ENCODE measurements at regions not wholly inside any gene's neighbourhood (a gene's known extent, or its start where the extent isn't known, plus 50 kb on each side); places are given as distances from the start of the nearest gene placed in this dataset.

GRCh38 chr12:90126125-90126524 is 417.5 kb upstream of the ATP2B1 start:
- Histone ChIP-seq H3K27me3 (ENCODE audit: control insufficient read depth in 3 of 3, insufficient read depth in 3 of 3, low read length in 2 of 3) (no peaks in the 10 kb centered on the region), H3K4me3 (no peak overlapping the region), H3K9ac (ENCODE audit: insufficient read depth in 1 of 2, low read length in 2 of 2) (no peak overlapping the region), H3K9me3 (ENCODE audit: control insufficient read depth in 4 of 4, insufficient read depth in 3 of 4, low read length in 3 of 4) (peaks cover 0 to 13% (median 3%) of the 10 kb centered on the region in 4 donors), H3K4me1 (ENCODE audit: control insufficient read depth in 5 of 5, insufficient read depth in 5 of 5, low read length in 5 of 5) (peaks cover 0 to 5% (median 2%) of the 10 kb centered on the region in 5 donors), H3K36me3 (ENCODE audit: control insufficient read depth in 4 of 4, insufficient read depth in 4 of 4, low read length in 4 of 4) (no peaks in the 10 kb centered on the region), H3K27ac (ENCODE audit: low read depth in 1 of 2, low read length in 1 of 2) (no peak overlapping the region)
- ATAC-seq (ENCODE audit: insufficient read depth, low FRiP score) = no peak
- TF ChIP-seq, protein P1, sequence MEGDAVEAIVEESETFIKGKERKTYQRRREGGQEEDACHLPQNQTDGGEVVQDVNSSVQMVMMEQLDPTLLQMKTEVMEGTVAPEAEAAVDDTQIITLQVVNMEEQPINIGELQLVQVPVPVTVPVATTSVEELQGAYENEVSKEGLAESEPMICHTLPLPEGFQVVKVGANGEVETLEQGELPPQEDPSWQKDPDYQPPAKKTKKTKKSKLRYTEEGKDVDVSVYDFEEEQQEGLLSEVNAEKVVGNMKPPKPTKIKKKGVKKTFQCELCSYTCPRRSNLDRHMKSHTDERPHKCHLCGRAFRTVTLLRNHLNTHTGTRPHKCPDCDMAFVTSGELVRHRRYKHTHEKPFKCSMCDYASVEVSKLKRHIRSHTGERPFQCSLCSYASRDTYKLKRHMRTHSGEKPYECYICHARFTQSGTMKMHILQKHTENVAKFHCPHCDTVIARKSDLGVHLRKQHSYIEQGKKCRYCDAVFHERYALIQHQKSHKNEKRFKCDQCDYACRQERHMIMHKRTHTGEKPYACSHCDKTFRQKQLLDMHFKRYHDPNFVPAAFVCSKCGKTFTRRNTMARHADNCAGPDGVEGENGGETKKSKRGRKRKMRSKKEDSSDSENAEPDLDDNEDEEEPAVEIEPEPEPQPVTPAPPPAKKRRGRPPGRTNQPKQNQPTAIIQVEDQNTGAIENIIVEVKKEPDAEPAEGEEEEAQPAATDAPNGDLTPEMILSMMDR (IDR thresholded peaks at IDR 0.05; ENCODE audit: control extremely low read depth, extremely low read depth) = no peak
- DNase-seq = no peak
- 76 to 85% methylated on average over 2 of the region's 2 CpGs for WGBS, 2 donors

DNA sequence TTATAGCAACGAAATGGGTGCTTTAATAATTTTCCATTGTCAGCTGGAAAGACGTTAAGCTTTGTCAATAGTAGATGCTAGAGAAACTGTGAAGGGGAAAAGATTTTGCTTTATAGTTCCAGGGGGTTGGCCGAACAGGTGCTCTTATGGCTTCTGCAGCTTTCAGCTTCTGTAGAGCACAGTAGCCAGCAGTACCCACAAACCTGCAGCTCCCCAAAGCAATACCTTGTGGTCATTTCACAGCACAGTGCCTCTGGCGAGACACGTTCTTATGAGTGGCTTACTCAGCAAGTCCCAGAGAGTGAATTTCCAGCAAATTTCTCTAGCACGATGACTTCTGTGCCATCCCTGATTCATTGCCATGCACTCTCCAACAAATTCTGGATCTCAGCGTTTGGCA is 416.3 kb upstream of the ATP2B1 start:
- TF ChIP-seq, protein P1 (IDR thresholded peaks at IDR 0.05; ENCODE audit: control extremely low read depth, extremely low read depth) = no peak
- H3K27me3 ChIP-seq (ENCODE audit: control insufficient read depth in 3 of 3, insufficient read depth in 3 of 3, low read length in 2 of 3) = no peaks in the 10 kb centered on the region
- H3K36me3 ChIP-seq (ENCODE audit: control insufficient read depth in 4 of 4, insufficient read depth in 4 of 4, low read length in 4 of 4) = no peaks in the 10 kb centered on the region
- peaks cover 0 to 5% (median 0%) of the 10 kb centered on the region in 5 donors for H3K4me1 ChIP-seq (ENCODE audit: control insufficient read depth in 5 of 5, insufficient read depth in 5 of 5, low read length in 5 of 5)
- WGBS, 2 donors = 86 to 90% methylated on average over 7 of the region's 7 CpGs
- H3K9me3 ChIP-seq (ENCODE audit: control insufficient read depth in 4 of 4, insufficient read depth in 3 of 4, low read length in 3 of 4) = peaks cover 0 to 13% (median 8%) of the 10 kb centered on the region in 4 donors
- no peak for DNase-seq
- H3K9ac ChIP-seq (ENCODE audit: insufficient read depth in 1 of 2, low read length in 2 of 2) = no peak overlapping the region
- H3K27ac ChIP-seq (ENCODE audit: low read depth in 1 of 2, low read length in 1 of 2) = no peak overlapping the region
- H3K4me3 ChIP-seq = no peak overlapping the region
- ATAC-seq (ENCODE audit: insufficient read depth, low FRiP score) = no peak

DNA sequence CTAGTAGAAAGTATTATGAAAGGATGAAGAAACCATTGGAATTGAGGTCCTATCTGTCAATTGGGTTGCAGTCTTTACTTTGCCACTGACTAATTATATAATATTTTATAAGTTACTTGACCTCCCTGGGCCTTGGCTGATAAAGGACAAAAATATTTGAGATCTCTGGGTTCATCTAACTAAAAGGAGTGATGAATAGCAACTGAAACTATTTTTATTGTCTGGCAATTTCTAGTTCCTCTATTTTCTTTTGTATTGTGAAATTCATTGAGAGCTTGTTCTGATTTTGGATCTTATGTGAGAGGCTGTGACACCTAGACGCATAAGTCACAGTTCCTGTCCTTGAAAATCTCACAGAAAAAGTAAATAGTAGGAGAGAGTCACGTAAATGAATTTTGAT is 415.7 kb upstream of the ATP2B1 start:
- TF ChIP-seq, protein P1 (IDR thresholded peaks at IDR 0.05; ENCODE audit: control extremely low read depth, extremely low read depth) = no peak
- ATAC-seq (ENCODE audit: insufficient read depth, low FRiP score) (no peak), DNase-seq (no peak)
- H3K9ac ChIP-seq (ENCODE audit: insufficient read depth in 1 of 2, low read length in 2 of 2) = no peak overlapping the region
- no peak overlapping the region for H3K27ac ChIP-seq (ENCODE audit: low read depth in 1 of 2, low read length in 1 of 2)
- 59 to 70% methylated on average over 2 of the region's 2 CpGs for WGBS, 2 donors
- peaks cover 0 to 13% (median 8%) of the 10 kb centered on the region in 4 donors for H3K9me3 ChIP-seq (ENCODE audit: control insufficient read depth in 4 of 4, insufficient read depth in 3 of 4, low read length in 3 of 4)
- H3K36me3 ChIP-seq (ENCODE audit: control insufficient read depth in 4 of 4, insufficient read depth in 4 of 4, low read length in 4 of 4) = no peaks in the 10 kb centered on the region
- H3K4me3 ChIP-seq = no peak overlapping the region
- no peaks in the 10 kb centered on the region for H3K27me3 ChIP-seq (ENCODE audit: control insufficient read depth in 3 of 3, insufficient read depth in 3 of 3, low read length in 2 of 3)
- peaks cover 0 to 4% (median 0%) of the 10 kb centered on the region in 5 donors for H3K4me1 ChIP-seq (ENCODE audit: control insufficient read depth in 5 of 5, insufficient read depth in 5 of 5, low read length in 5 of 5)

- H3K36me3 ChIP-seq (ENCODE audit: control insufficient read depth in 4 of 4, insufficient read depth in 4 of 4, low read length in 4 of 4) = no peaks in the 10 kb centered on the region
- peaks cover 0 to 2% (median 0%) of the 10 kb centered on the region in 5 donors for H3K4me1 ChIP-seq (ENCODE audit: control insufficient read depth in 5 of 5, insufficient read depth in 5 of 5, low read length in 5 of 5)
- peaks cover 0 to 12% (median 7%) of the 10 kb centered on the region in 4 donors for H3K9me3 ChIP-seq (ENCODE audit: control insufficient read depth in 4 of 4, insufficient read depth in 3 of 4, low read length in 3 of 4)
- peak in 1 of 3 donors; percentile 18 for DNase-seq
- H3K9ac ChIP-seq (ENCODE audit: insufficient read depth in 1 of 2, low read length in 2 of 2) = no peak overlapping the region
- H3K27me3 ChIP-seq (ENCODE audit: control insufficient read depth in 3 of 3, insufficient read depth in 3 of 3, low read length in 2 of 3) = no peaks in the 10 kb centered on the region
- no peak overlapping the region for H3K27ac ChIP-seq (ENCODE audit: low read depth in 1 of 2, low read length in 1 of 2)
- WGBS, 2 donors = 49 to 70% methylated on average over 3 of the region's 3 CpGs
- TF ChIP-seq, protein P1 (IDR thresholded peaks at IDR 0.05; ENCODE audit: control extremely low read depth, extremely low read depth) = no peak
- H3K4me3 ChIP-seq = no peak overlapping the region
- ATAC-seq (ENCODE audit: insufficient read depth, low FRiP score) = no peak
Observed at GRCh38 chr12:90122681-90123080, 414.0 kb upstream of the ATP2B1 start.

All from lung (tissue), 11 donors.